Mucosa of rectum (tissue), 2 donors: ENCODE measurements at regions not wholly inside any gene's neighbourhood (a gene's known extent, or its start where the extent isn't known, plus 50 kb on each side); places are given as distances from the start of the nearest gene placed in this dataset.
"Not testable (repeated sequence)": the region's sequence is repeated elsewhere in the genome, so short reads cannot be mapped to it uniquely, and the experiment has no call there.

Source experiments
- H3K27ac ChIP-seq, 2 donors: one replicate each; pipeline ENCODE4 v1.7.0; 2013; ENCODE audit warnings: inconsistent platforms in 2 of 2, low read depth in 2 of 2, low read length in 2 of 2
- H3K27me3 ChIP-seq, 2 donors: one replicate each; pipeline ENCODE4 v1.7.0; 2013; ENCODE audit warnings: low read length in 2 of 2; ENCODE audit not compliant: control insufficient read depth in 2 of 2, insufficient read depth in 2 of 2
- H3K36me3 ChIP-seq, 2 donors: one replicate each; pipeline ENCODE4 v1.7.0; 2013; ENCODE audit warnings: low read length in 2 of 2; ENCODE audit not compliant: control insufficient read depth in 2 of 2, insufficient read depth in 2 of 2
- H3K4me1 ChIP-seq, 2 donors: one replicate each; pipeline ENCODE4 v1.7.0; 2013; ENCODE audit warnings: low read length in 2 of 2, mild to moderate bottlenecking in 1 of 2; ENCODE audit not compliant: control insufficient read depth in 2 of 2, insufficient read depth in 2 of 2
- H3K4me3 ChIP-seq, 2 donors: one replicate each; pipeline ENCODE4 v1.7.0; 2013; ENCODE audit warnings: low read length in 2 of 2
- H3K9ac ChIP-seq, 2 donors: one replicate each; pipeline ENCODE4 v1.7.0; 2013; ENCODE audit warnings: low read length in 2 of 2, low read depth in 1 of 2, mild to moderate bottlenecking in 1 of 2
- H3K9me3 ChIP-seq, 2 donors: one replicate each; pipeline ENCODE4 v1.7.0; 2013; ENCODE audit warnings: low read length in 2 of 2; ENCODE audit not compliant: control insufficient read depth in 2 of 2
- donor health status: healthy.
- donor health status: Normal muscosa, but diverticular disease.

- Histone ChIP-seq H3K4me3 (no peak overlapping the region), H3K9ac (no peak overlapping the region), H3K27ac (no peak overlapping the region), H3K4me1 (no peaks in the 10 kb centered on the region), H3K27me3 (no peaks in the 10 kb centered on the region), H3K9me3 (no peaks in the 10 kb centered on the region), H3K36me3 (no peaks in the 10 kb centered on the region)
Observed at GRCh38 chr1:238384381-238384780, 493.7 kb upstream of the ZP4 start.

DNA sequence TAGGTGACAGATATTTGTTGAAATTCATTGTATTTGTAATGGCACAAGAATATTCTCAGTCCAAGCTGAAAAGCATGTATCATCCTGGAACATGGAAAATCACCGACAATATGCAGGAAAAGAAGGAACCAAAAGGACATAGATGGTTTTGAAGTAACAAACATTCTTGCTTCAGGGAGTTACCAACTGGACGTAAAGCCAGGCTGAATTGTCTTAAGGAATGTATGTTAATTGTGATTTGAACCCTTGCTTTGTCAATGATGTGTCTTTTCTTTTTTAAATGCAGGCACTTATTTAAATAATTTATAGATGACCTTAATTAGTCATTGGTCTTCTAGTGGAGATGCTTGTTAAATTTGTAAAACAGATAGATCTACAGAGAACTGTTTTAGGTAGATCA, 489.4 kb upstream of the ZP4 start:
- Histone ChIP-seq H3K36me3 (no peaks in the 10 kb centered on the region), H3K4me3 (no peak overlapping the region), H3K9me3 (no peaks in the 10 kb centered on the region), H3K27ac (no peak overlapping the region), H3K27me3 (no peaks in the 10 kb centered on the region), H3K4me1 (no peaks in the 10 kb centered on the region), H3K9ac (no peak overlapping the region)

GRCh38 chr1:238379446-238379845, 488.7 kb upstream of the ZP4 start:
- H3K4me1 ChIP-seq, H3K9me3 ChIP-seq, H3K9ac ChIP-seq, H3K27ac ChIP-seq, H3K27me3 ChIP-seq, H3K36me3 ChIP-seq, H3K4me3 ChIP-seq: not testable (repeated sequence)

GRCh38 chr1:238377280-238377919, 486.7 kb upstream of the ZP4 start:
- H3K27me3 ChIP-seq, result no peaks in the 10 kb centered on the region
- H3K9ac ChIP-seq, result no peak overlapping the region
- no peak overlapping the region for H3K4me3 ChIP-seq
- no peaks in the 10 kb centered on the region for H3K36me3 ChIP-seq
- no peaks in the 10 kb centered on the region for H3K4me1 ChIP-seq
- H3K9me3 ChIP-seq, result no peaks in the 10 kb centered on the region
- H3K27ac ChIP-seq, result no peak overlapping the region

DNA sequence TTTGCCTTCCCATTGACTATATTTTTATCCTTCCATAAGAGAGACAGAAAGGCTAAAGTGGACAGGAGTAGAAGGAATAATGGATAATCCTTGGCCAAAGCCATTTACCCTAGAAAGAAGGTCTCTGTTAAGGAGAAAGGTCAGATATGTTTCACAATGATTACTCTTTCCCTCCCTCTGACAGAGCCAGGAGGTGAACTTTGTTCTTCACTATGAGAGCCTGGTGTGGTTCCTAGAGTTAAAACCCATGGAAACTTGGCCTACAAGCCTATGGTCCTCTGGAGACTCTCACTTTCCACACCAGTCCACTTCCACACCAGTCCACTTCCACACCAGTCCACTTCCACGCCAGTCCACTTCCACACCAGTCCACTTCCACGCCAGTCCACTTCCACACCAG, 479.9 kb upstream of the ZP4 start:
- Histone ChIP-seq H3K36me3 (no peaks in the 10 kb centered on the region), H3K4me1 (no peaks in the 10 kb centered on the region), H3K27ac (no peak overlapping the region), H3K9ac (no peak overlapping the region), H3K9me3 (no peaks in the 10 kb centered on the region), H3K4me3 (no peak overlapping the region), H3K27me3 (no peaks in the 10 kb centered on the region)

GRCh38 chr1:238364214-238364892, 473.6 kb upstream of the ZP4 start:
- H3K4me3 ChIP-seq, result no peak overlapping the region
- H3K27me3 ChIP-seq, result no peaks in the 10 kb centered on the region
- H3K36me3 ChIP-seq, result no peaks in the 10 kb centered on the region
- no peaks in the 10 kb centered on the region for H3K9me3 ChIP-seq
- H3K4me1 ChIP-seq, result no peaks in the 10 kb centered on the region
- no peak overlapping the region for H3K27ac ChIP-seq
- no peak overlapping the region for H3K9ac ChIP-seq

DNA sequence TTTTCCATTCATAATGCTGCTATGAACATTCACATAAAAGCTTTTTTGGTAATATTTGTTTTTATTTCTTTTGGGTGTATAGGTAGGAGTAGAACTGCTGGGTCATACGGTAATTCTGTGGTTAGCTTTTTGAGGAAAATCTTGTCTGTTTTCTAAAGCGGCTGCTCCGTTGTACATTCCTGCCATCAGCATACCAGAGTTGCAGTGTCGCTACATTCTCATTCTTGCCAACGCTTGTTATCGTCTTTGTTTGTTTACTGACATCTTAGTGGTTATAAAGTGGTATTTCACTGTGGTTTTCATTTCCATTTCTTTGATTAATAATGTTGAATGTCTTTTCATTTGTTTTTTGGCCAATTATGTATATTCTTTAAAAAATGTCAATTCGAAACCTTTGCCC, 469.8 kb upstream of the ZP4 start:
- Histone ChIP-seq H3K36me3 (no peaks in the 10 kb centered on the region), H3K4me1 (no peaks in the 10 kb centered on the region), H3K9ac (no peak overlapping the region), H3K4me3 (no peak overlapping the region), H3K9me3 (no peaks in the 10 kb centered on the region), H3K27me3 (no peaks in the 10 kb centered on the region), H3K27ac (no peak overlapping the region)

DNA sequence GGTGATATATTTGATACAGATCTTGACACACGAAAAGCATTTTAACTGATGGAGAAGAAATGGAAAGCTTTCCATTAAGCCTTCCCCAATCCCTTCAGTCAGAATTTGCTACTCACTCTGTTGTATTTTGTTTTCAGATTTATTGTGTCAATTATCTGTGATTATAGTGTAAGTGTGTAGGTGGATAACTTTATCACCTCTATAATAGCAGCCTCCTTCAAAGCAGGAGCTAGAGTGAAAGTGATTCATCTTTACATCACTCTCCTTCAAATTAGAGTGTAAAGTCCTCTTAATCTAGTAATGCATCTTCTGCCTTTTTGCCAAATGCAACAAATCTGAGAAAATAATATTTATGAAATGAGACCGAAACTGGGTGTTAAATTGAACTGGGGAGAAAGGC, 459.7 kb upstream of the ZP4 start:
- no peak overlapping the region for H3K4me3 ChIP-seq
- H3K4me1 ChIP-seq, result no peaks in the 10 kb centered on the region
- H3K9ac ChIP-seq, result no peak overlapping the region
- H3K27me3 ChIP-seq, result no peaks in the 10 kb centered on the region
- H3K36me3 ChIP-seq, result no peaks in the 10 kb centered on the region
- H3K27ac ChIP-seq, result no peak overlapping the region
- peaks cover 0 to 2% of the 10 kb centered on the region in 2 donors for H3K9me3 ChIP-seq

DNA sequence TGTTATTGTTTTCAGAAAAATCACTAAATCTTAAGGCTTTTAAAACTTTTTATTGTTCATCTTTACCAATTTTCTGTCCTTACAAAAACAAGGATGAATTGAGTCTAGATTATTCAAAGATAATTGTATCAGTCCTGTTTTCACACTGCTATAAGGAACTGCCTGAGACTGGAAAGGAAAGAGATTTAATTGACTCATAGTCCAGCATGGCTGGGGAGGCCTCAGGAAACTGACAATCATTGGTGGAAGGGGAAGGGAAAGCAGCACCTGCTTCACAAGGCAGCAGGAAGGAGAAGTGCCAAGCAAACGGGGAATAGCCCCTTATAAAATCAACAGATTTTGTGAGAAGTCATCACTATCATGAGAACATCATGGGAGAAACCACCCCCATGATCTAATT, 455.6 kb upstream of the ZP4 start:
- peaks cover 0 to 2% of the 10 kb centered on the region in 2 donors for H3K9me3 ChIP-seq
- H3K27ac ChIP-seq, result no peak overlapping the region
- H3K9ac ChIP-seq, result no peak overlapping the region
- H3K36me3 ChIP-seq, result no peaks in the 10 kb centered on the region
- H3K4me3 ChIP-seq, result no peak overlapping the region
- H3K27me3 ChIP-seq, result no peaks in the 10 kb centered on the region
- no peaks in the 10 kb centered on the region for H3K4me1 ChIP-seq

- peaks cover 0 to 2% of the 10 kb centered on the region in 2 donors for H3K9me3 ChIP-seq
- H3K27ac ChIP-seq, result no peak overlapping the region
- no peak overlapping the region for H3K9ac ChIP-seq
- no peaks in the 10 kb centered on the region for H3K4me1 ChIP-seq
- no peaks in the 10 kb centered on the region for H3K36me3 ChIP-seq
- no peaks in the 10 kb centered on the region for H3K27me3 ChIP-seq
- H3K4me3 ChIP-seq, result no peak overlapping the region
Observed at GRCh38 chr1:238345837-238346236, 455.1 kb upstream of the ZP4 start.
